ENCODE measurements at regions not wholly inside any gene's neighbourhood (a gene's known extent, or its start where the extent isn't known, plus 50 kb on each side); places are given as distances from the start of the nearest gene placed in this dataset.
A peak's percentile ranks its signal among the peaks of the same experiment; 100 is the strongest.
"Not testable (repeated sequence)": the region's sequence is repeated elsewhere in the genome, so short reads cannot be mapped to it uniquely, and the experiment has no call there.

GRCh38 chr7:27457603-27458565 lies 204.8 kb downstream of the HIBADH start:
- DNase-seq (ENCODE audit: low read depth in 3 of 3, low spot score in 2 of 3), result not testable (repeated sequence)

- no peak for DNase-seq (ENCODE audit: low read depth in 3 of 3, low spot score in 2 of 3)
These were observed 203.5 kb downstream of the HIBADH start for GRCh38 chr7:27459021-27459730.

- DNase-seq (ENCODE audit: low read depth in 3 of 3, low spot score in 2 of 3), result no peak
These were observed 203.0 kb downstream of the HIBADH start for GRCh38 chr7:27459731-27460053.

GRCh38 chr7:27462575-27463270 lies 200.0 kb downstream of the HIBADH start:
- peak in 1 of 3 donors; percentile 16 for DNase-seq (ENCODE audit: low read depth in 3 of 3, low spot score in 2 of 3)

- DNase-seq (ENCODE audit: low read depth in 3 of 3, low spot score in 2 of 3), result no peak
These were observed 197.7 kb downstream of the HIBADH start for GRCh38 chr7:27464970-27465369.

GRCh38 chr7:27466703-27467102 lies 196.0 kb downstream of the HIBADH start:
- no peak for DNase-seq (ENCODE audit: low read depth in 3 of 3, low spot score in 2 of 3)

GRCh38 chr7:27472043-27472442 lies 190.6 kb downstream of the HIBADH start:
- DNase-seq (ENCODE audit: low read depth in 3 of 3, low spot score in 2 of 3), result no peak
